Esophagus muscularis mucosa (tissue), 4 donors: ENCODE measurements at regions not wholly inside any gene's neighbourhood (a gene's known extent, or its start where the extent isn't known, plus 50 kb on each side); places are given as distances from the start of the nearest gene placed in this dataset.
"Not testable (repeated sequence)": the region's sequence is repeated elsewhere in the genome, so short reads cannot be mapped to it uniquely, and the experiment has no call there.

Experiments
- DNase-seq: peaks from one replicate; pipeline ENCODE4 v3.0.0-alpha.2; 2017; ENCODE audit errors: extremely low spot score
- H3K27ac ChIP-seq, 4 donors: fragments of 200-600 bp; sonication (generic); replicated peaks in 1 of 4; 1 replicate in 3 of 4; 2 replicates in 1 of 4; pipeline ENCODE4 v1.5.1; 2016 to 2019; ENCODE audit warnings: mild to moderate bottlenecking in 1 of 4
- H3K27me3 ChIP-seq, 4 donors: fragments of 200-600 bp; sonication (generic); one replicate each; pipeline versions ENCODE4 v1.5.1 to v1.6.0; 2016 to 2019
- H3K36me3 ChIP-seq, 4 donors: fragments of 200-600 bp; sonication (generic); one replicate each; pipeline ENCODE4 v1.5.1; 2016 to 2019
- H3K4me1 ChIP-seq, 4 donors: fragments of 200-600 bp; sonication (generic); one replicate each; pipeline ENCODE4 v1.5.1; 2016 to 2019
- H3K4me3 ChIP-seq, 4 donors: fragments of 200-600 bp; sonication (generic); 1 replicate in 2 of 4; 2 replicates in 2 of 4; pipeline ENCODE4 v1.5.1; 2016 to 2019; ENCODE audit warnings: mild to moderate bottlenecking in 4 of 4, moderate library complexity in 1 of 4
- H3K9me3 ChIP-seq, 4 donors: fragments of 200-600 bp; sonication (generic); 1 replicate in 3 of 4; 2 replicates in 1 of 4; pipeline ENCODE4 v1.5.1; 2016 to 2019
- CTCF ChIP-seq, 3 experiments: fragments of 200-600 bp in 2 of 3; fragments of 450-650 bp in 1 of 3; sonication (generic) in 2 of 3; IDR thresholded peaks; one replicate each; pipeline ENCODE4 v1.5.1; 2017 to 2019; ENCODE audit warnings: antibody characterized with exemption in 3 of 3, mild to moderate bottlenecking in 2 of 3, moderate library complexity in 1 of 3
- EP300 ChIP-seq: sonication (generic); formaldehyde crosslinking; IDR thresholded peaks from one replicate; pipeline ENCODE4 v1.6.1; 2017; ENCODE audit warnings: antibody characterized with exemption
- POLR2A ChIP-seq: fragments of 450-650 bp; IDR thresholded peaks from one replicate; pipeline ENCODE4 v1.6.1; 2017; ENCODE audit warnings: antibody characterized with exemption, moderate library complexity, mild to moderate bottlenecking, low read depth
- POLR2AphosphoS5 ChIP-seq, 2 donors: sonication (generic); formaldehyde crosslinking; IDR thresholded peaks; one replicate each; pipeline ENCODE4 v1.6.1; 2017; ENCODE audit warnings: antibody characterized with exemption in 2 of 2
- WGBS: methylation state at CpG from one replicate; pipeline ENCODE4 v1.1.5; 2018; 5-methylcytosine and 5-hydroxymethylcytosine counted together
- intact Hi-C: fragments of 100-400 bp; cut with DNase I; formaldehyde crosslinking; loops from one replicate; pipeline ENCODE4 v1.15.1; 2023

- DNase-seq: no peak
- H3K4me1 ChIP-seq: no peaks in the 10 kb centered on the region
- H3K36me3 ChIP-seq: no peaks in the 10 kb centered on the region
- no peaks in the 10 kb centered on the region for H3K27me3 ChIP-seq
- no peaks in the 10 kb centered on the region for H3K9me3 ChIP-seq
- intact Hi-C loops: no loop called here
- H3K4me3 ChIP-seq: no peak overlapping the region
- H3K27ac ChIP-seq: no peak overlapping the region
- 94% methylated on average over 2 of the region's 2 CpGs for WGBS
- TF ChIP-seq CTCF (IDR thresholded peaks at IDR 0.05) (no peak), POLR2A (no peak), EP300 (no peak), POLR2AphosphoS5 (IDR thresholded peaks at IDR 0.05) (no peak)
These were observed 468.2 kb downstream of the PLOD2 start for GRCh38 chr3:145692751-145693150.

GRCh38 chr3:145696011-145696410 lies 465.0 kb downstream of the PLOD2 start:
- intact Hi-C loops: no loop called here

GRCh38 chr3:145698250-145698649 lies 462.7 kb downstream of the PLOD2 start:
- H3K4me1 ChIP-seq: peaks cover 0 to 3% (median 1%) of the 10 kb centered on the region in 4 donors
- intact Hi-C loops: no loop called here
- TF ChIP-seq POLR2AphosphoS5 (IDR thresholded peaks at IDR 0.05) (no peak), CTCF (IDR thresholded peaks at IDR 0.05) (no peak), EP300 (no peak)
- no peak overlapping the region for H3K27ac ChIP-seq
- DNase-seq: no peak
- H3K4me3 ChIP-seq: no peak overlapping the region
- no peaks in the 10 kb centered on the region for H3K9me3 ChIP-seq
- 45% methylated on average over 7 of the region's 7 CpGs for WGBS
- no peaks in the 10 kb centered on the region for H3K27me3 ChIP-seq
- no peaks in the 10 kb centered on the region for H3K36me3 ChIP-seq

More at GRCh38 chr3:145696011-145696410, 465.0 kb downstream of the PLOD2 start:
- no peak for DNase-seq
- Histone ChIP-seq H3K27ac (no peak overlapping the region), H3K36me3 (no peaks in the 10 kb centered on the region), H3K27me3 (no peaks in the 10 kb centered on the region), H3K4me3 (no peak overlapping the region), H3K9me3 (no peaks in the 10 kb centered on the region), H3K4me1 (peaks cover 0 to 3% (median 1%) of the 10 kb centered on the region in 4 donors)
- TF ChIP-seq POLR2A: no peak
- TF ChIP-seq EP300: no peak
- no peak for TF ChIP-seq POLR2AphosphoS5 (IDR thresholded peaks at IDR 0.05)
- no peak for TF ChIP-seq CTCF (IDR thresholded peaks at IDR 0.05)

GRCh38 chr3:145698749-145699148 lies 462.2 kb downstream of the PLOD2 start:
- Histone ChIP-seq H3K36me3 (no peaks in the 10 kb centered on the region), H3K4me1 (peaks cover 0 to 3% (median 1%) of the 10 kb centered on the region in 4 donors), H3K27me3 (no peaks in the 10 kb centered on the region), H3K4me3 (no peak overlapping the region), H3K9me3 (no peaks in the 10 kb centered on the region), H3K27ac (no peak overlapping the region)
- TF ChIP-seq CTCF (IDR thresholded peaks at IDR 0.05) (no peak), POLR2AphosphoS5 (IDR thresholded peaks at IDR 0.05) (no peak), POLR2A (no peak), EP300 (no peak)
- intact Hi-C loops: no loop called here
- no peak for DNase-seq

- intact Hi-C loops: no loop called here
- Histone ChIP-seq H3K36me3 (no peaks in the 10 kb centered on the region), H3K9me3 (no peaks in the 10 kb centered on the region), H3K4me1 (no peaks in the 10 kb centered on the region), H3K4me3 (no peak overlapping the region), H3K27me3 (no peaks in the 10 kb centered on the region), H3K27ac (no peak overlapping the region)
- DNase-seq: no peak
- TF ChIP-seq CTCF (IDR thresholded peaks at IDR 0.05): no peak
- no peak for TF ChIP-seq POLR2AphosphoS5 (IDR thresholded peaks at IDR 0.05)
- no peak for TF ChIP-seq EP300
- TF ChIP-seq POLR2A: no peak
These were observed 457.0 kb downstream of the PLOD2 start for GRCh38 chr3:145704020-145704419.

GRCh38 chr3:145709779-145710178 lies 451.2 kb downstream of the PLOD2 start:
- DNase-seq, H3K9me3 ChIP-seq, H3K4me1 ChIP-seq, H3K4me3 ChIP-seq, H3K27me3 ChIP-seq, H3K27ac ChIP-seq, H3K36me3 ChIP-seq, intact Hi-C loops: not testable (repeated sequence)
- 50% methylated on average over 1 of the region's 1 CpG for WGBS
